ENCODE measurements at regions not wholly inside any gene's neighbourhood (a gene's known extent, or its start where the extent isn't known, plus 50 kb on each side); places are given as distances from the start of the nearest gene placed in this dataset.
A peak's percentile ranks its signal among the peaks of the same experiment; 100 is the strongest.

DNA sequence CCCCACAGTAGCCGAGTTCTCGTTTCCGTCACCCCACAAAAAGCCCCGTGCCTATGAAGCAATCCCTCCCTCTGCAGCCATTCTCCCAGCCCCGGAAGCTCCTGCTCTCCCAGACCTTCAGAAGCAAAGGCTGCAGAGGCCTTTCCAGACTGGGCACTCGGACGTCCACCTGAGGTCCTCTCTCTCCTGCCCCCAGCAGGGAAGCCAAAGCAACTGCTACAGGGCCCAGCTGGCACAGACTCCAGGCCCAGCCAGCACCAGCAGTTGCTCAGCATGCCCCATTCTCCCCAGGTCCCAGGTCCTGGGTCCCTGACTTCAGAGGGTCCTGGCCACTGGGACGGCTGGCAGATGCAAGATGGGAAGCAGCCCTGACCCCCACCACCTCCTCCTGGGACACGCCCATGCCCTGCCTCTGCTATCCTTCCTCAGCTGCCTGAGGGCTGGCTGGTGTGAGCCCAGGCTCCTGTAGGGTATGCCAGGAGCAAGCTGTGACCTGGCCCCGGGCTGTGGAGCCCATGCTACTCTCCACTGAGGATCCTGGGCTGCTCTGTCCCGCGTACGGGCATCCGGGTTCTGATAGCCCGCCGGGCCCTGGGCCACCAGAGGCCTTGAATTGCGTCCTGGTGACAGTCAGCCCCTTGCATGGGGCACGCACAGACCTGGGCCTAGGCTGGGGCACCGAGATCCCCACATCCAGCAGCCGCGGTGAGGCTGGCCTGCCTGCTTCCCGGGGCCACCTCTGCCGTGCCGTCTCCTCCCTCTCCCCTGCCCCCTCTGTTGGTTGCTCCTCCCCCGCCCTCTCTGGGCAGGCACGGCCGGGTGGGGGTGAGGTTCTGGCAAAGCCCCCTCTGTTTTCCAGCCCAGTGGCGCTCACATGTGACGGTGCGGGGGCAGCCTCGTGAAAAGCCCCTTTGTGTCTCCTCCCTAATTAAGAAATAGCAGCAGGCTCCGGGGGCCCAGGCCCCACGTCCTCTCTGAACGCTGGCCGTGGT is 1310.3 kb downstream of the BRD1 start:
- DNase-seq = no peak

DNA sequence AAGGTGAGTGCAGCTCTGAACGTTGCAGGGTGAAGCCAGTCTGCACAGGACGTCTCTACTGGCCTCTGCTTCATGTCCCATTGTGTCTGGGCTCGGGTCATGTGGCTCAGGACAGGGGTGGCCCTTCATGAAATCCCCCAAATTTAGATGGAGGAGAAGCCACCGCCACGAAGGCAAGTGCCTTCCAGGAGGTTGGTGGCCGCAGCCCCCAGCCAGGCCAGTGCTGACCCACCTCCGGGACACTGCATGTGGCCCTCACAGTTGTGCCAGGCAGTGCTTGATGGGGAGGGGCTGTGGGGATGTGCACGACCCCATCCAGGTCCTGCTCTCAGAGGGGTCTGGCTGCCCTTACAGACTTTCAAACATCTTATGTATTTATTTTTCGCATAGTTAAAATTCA is 1311.1 kb downstream of the BRD1 start:
- DNase-seq = no peak

DNA sequence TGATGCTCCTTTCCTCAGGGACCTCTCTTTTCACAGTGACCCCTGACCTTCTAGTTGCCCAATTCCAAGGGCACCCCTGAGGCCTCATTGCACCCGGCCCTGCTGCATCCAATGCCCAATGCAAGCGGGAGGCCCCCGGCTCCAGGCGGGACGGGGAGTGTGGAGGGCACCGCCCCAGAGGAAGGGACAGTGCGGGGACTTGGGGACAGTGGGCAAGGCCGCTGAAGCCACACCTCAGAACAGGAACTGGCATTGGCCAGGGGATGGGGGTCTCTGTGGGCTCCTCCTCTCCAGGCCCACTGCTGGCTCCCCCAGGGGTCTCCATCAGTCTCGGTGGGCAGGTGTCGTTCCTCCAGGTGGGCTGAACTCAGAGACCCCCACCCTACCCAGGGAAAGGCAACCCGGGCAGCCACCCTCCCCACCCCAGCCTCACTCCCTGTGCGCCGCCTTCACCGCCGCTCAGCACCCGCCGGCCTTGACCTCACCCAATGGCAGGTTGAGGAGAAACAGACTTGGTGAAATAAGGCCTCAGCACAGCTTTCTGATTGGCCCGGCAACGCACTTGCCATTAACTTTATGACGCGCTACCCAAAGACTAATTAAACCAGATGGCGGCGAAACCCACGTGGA is 1312.0 kb downstream of the BRD1 start:
- no peak for DNase-seq

GRCh38 chr22:48513929-48514328 is 1313.7 kb downstream of the BRD1 start:
- DNase-seq = no peak

DNA sequence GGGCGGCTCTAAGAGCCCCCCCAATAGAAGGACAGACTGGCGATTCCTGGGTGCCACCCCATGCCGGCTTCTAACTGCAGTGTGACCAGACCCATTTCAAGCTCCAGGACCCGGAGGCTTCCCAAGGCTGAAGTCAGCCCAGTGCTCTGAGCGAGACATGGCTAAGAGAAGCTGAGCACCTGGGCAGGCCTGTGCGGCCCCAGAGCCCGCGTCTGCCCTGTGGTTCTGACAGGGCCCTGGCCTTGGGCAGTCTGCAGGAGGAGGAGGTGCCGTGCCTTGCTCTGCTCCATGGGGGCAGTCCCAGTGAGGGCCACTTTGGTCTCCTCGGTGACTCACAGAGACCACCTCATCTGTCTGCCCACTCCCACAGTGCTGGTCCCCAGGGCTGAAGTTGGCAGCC is 1314.2 kb downstream of the BRD1 start:
- DNase-seq = no peak

DNA sequence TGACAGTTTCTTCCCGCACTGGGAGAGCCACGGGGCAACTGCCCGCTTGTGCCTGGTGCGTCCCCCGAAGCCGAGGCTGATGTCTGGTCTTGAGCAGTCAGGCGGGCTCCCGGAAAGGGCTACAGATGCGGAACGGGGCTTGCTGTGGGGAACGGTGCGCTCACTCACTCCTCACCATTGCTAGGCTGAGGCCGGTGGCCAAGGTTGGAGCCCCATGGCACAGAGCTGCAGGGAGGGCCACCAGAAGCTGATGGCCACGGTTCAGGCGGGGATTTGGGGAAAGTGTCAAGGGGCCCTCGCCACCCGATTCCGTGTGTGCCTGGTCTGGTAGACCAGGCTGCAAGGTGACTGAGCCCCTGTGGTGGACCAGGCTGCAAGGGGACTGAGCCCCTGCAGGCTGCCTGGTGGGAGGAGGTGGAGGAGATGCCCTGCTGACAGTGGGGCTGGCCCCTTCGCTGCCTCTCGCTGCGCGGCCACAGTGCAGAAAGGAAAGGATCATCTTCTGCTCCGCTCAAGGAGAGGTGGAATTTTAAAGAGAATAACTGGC is 1315.8 kb downstream of the BRD1 start:
- DNase-seq = no peak

- DNase-seq = no peak
Observed at GRCh38 chr22:48511211-48511610, 1316.5 kb downstream of the BRD1 start.

DNA sequence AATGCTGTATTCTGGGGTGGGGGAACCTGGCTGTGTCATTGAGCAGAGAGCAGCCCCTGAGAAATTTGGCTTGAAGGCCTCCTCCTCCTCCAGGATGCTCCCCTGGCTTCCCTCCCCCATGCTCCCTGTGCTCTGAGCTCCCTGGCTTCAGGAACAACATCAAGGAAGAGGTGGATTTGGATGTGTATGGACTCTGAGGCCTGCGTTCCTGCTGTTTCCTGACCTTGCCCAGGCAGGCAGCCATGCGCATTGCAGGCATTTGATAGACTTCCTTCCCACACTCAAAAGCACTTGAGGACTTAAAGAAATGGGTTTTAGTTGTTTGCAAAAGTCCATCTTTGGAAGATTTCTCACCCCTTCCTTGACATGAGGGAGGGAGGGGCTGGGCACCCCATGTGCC is 1317.1 kb downstream of the BRD1 start:
- DNase-seq = no peak

- no peak for DNase-seq
Observed at GRCh38 chr22:48507595-48508350, 1319.9 kb downstream of the BRD1 start.

GRCh38 chr22:48507171-48507570 is 1320.5 kb downstream of the BRD1 start:
- no peak for DNase-seq

GRCh38 chr22:48506506-48507145 is 1321.0 kb downstream of the BRD1 start:
- no peak for DNase-seq

DNA sequence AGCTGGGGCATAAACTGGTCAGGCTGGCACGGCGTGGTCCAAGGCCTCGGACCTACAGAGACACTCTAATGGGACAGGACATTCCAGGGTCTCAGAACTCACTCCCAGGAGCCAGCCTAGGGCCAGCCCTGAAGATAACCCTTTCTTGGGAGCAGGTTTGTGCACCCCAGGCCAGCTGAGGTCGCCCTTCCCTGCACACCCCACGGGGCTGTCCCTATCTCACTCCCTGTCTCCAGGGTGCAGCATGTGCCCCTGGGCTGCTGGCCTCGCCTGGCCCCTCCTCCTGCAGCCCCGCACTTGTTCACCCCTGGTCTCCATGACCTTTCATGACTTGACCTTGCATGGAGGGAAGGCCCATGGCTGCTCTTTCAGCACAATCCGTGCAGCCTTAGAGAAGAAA is 1321.8 kb downstream of the BRD1 start:
- DNase-seq = no peak

DNA sequence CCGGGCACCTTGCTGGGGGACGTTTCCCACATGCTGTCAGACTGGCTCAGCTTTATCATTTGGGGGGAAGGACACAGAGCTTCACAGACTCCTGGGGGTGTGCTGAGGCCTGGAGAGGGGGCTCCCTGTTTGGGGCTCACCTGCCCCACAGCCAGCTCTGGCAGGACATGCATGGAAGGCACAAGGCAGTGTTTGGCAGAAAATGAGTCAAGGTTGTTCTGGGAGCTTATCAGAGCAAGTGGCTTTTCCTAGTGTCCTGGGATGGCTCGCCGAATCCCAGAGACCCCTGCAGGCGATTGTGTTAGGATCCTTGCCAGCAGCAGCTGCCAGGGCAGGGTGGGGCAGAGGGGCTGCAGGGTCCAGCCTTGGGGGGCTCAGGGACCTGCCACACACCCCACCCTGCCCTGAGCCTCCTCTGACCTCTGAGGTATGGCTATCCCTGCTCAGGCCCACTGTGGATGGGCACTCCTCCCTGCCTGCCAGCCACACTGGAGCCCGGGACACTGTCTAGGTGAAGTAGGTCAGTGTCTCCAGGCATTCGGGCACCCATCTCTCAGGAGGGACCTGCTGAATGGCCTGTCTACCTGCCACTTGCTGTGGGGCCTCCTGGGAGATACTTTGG is 1323.0 kb downstream of the BRD1 start:
- DNase-seq = no peak

- DNase-seq = no peak
Observed at GRCh38 chr22:48503876-48504275, 1323.8 kb downstream of the BRD1 start.

- no peak for DNase-seq
Observed at GRCh38 chr22:48503035-48503625, 1324.5 kb downstream of the BRD1 start.

GRCh38 chr22:48501231-48501750 is 1326.4 kb downstream of the BRD1 start:
- no peak for DNase-seq

DNA sequence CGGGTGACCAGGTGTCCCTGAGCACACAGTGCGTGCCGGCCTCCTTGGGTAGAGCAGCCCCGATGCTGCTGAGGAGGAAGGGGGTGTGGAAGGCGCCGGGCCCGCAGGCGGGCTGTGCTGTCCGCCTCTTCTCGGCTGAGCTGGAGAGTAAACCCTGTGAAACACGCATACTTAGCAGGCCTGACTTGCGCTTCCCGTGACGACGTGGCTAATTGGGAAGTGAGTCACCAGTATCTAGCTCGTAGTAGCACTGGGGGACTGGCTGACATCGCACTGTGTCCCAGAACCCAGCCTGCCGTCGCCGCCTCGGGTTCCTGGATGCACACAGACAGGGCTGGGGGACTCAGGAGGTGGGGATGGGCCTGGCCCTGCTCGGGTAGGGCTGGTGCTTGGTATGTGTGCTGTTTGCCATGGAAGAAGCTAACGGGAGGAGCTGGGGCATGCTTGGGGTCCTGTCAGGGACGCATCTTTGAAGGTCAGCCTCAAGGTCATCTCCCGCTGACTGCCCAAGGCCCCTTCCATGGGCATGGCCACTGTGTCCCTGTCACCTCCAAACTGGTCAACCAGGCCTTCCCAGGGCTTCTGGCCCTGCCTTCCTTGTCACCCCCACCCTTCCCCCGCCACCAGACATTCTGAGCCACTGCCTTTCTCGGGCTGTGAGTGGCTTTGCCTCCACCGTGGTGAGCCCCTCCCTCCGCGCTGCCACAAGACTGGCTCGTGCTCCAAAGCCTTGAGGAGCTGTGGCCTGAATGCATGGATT is 1327.0 kb downstream of the BRD1 start:
- DNase-seq = peak; percentile 63

DNA sequence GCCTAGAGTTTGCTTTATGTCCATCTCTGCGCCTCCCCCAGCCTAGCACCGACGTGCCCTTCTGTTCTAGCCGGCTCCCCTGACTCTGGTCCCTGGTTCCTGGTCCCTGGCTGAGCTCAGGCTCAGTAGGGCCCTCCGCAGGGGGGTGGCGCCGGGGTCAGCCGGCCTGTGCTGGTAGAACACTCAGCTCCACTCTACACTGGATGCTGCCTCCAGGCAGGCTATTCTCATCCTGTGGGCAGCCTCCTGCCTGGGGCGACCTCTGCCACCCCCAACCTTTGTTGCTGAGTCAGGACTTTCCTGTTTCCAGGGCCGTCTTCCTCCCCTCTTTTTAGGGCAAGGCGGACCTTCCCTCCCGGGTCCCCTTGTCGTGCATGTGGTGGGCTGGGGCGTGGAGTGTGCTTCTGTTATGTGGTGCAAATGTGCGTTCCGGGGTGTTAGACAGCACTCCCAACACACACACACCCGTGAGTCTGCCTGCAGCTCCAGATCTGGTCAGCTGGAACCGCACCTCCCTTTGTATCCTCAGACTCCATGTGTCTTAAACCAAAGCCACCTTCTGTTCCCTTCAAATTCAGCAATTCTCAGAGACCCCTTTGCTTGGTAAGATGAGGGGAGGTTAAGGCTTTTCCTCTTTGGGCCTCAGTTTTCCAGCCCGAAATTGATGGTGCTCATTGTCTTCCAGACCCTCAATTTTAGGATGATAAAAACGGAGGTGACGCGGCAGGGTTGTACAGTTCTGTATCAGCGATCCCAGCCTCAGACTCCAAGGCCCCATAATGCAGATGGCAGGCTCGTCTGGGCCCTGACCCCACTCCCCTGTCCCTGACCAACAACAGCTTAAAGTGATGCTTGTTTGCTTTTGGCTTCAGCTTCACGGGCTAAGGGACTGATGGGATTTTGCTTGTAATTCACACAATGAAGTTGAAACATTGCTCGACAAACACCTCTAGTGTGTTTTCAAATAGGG is 1327.9 kb downstream of the BRD1 start:
- DNase-seq = no peak

GRCh38 chr22:48498526-48499331 is 1328.9 kb downstream of the BRD1 start:
- DNase-seq = no peak
